Skin epidermis (tissue), 12 donors: ENCODE measurements at regions not wholly inside any gene's neighbourhood (a gene's known extent, or its start where the extent isn't known, plus 50 kb on each side); places are given as distances from the start of the nearest gene placed in this dataset.
"Not testable (repeated sequence)": the region's sequence is repeated elsewhere in the genome, so short reads cannot be mapped to it uniquely, and the experiment has no call there.

ENCODE experiments used
- H3K27ac ChIP-seq, 21 experiments: fragments of 200-600 bp; sonication (generic) in 11 of 21; one replicate each; pipeline ENCODE4 v1.5.0; 2020; ENCODE audit warnings: mild to moderate bottlenecking in 3 of 21, inconsistent platforms in 2 of 21, moderate library complexity in 2 of 21
- H3K4me3 ChIP-seq, 7 experiments: fragments of 200-600 bp; sonication (generic) in 2 of 7; one replicate each; pipeline ENCODE4 v1.5.0; 2020; ENCODE audit warnings: inconsistent platforms in 2 of 7, mild to moderate bottlenecking in 2 of 7, moderate library complexity in 1 of 7

DNA sequence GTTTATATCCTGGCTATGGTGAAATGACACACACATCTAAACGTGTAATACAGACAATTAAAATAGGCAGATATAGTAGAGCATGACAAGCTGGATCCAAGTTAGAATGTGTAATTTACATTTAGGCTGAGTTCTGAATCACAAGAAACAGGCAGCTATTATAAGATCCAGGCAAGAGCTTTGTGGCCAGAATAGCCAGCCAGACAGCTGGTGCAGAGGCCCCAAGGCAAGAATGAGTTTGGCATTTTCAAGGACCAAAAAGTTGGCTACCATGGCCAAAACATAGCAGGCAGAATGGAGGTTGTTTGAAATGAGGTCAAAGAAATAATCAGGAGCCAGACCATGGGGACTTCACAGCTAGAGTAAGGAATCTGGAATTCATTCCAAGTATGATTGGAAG, 281.7 kb downstream of the MTERF1 start:
- no peak overlapping the region for H3K4me3 ChIP-seq
- no peak overlapping the region for H3K27ac ChIP-seq

DNA sequence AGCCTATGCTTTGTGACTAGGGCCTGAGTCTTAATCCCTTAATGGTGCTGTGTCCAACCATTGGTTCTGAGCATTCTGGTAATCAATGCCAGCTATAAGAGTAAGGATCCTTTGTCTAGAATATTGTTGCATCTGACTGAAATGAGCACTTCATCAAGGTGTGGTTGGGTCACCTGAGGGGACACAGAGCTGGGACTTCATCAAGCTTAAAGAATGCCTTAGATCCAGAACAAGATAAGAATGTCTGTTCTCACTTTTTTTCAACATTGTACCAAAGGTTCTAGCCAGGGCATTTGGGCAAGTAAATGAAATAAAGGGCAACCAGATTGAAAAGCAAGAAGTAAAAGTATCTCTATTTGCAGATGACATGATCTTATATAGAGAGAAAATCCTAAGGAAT, 280.4 kb downstream of the MTERF1 start:
- no peak overlapping the region for H3K27ac ChIP-seq
- no peak overlapping the region for H3K4me3 ChIP-seq

GRCh38 chr7:91603707-91604106, 276.8 kb downstream of the MTERF1 start:
- Histone ChIP-seq H3K27ac (no peak overlapping the region), H3K4me3 (no peak overlapping the region)

GRCh38 chr7:91608606-91609005, 271.9 kb downstream of the MTERF1 start:
- no peak overlapping the region for H3K27ac ChIP-seq

DNA sequence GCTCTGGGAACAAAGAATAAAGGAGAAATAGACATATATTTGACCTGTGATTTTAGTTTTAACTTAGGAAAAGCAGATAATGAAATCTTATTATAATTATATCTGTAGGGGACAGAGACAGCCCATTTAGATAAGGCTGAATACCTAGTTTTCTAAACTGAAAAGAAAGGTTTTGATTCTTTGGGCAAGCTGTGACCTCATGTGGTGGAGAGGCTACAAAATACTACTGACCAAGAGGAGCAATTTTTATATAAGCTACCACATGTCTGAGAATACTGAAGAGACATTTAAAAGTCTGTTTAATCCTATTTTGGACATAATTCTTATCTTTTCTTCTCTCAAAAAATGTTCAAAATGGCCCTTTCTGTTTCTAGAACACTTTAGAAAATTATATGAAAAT, 271.0 kb downstream of the MTERF1 start:
- Histone ChIP-seq H3K4me3 (no peak overlapping the region), H3K27ac (no peak overlapping the region)

More at GRCh38 chr7:91608606-91609005, 271.9 kb downstream of the MTERF1 start:
- H3K4me3 ChIP-seq = no peak overlapping the region

DNA sequence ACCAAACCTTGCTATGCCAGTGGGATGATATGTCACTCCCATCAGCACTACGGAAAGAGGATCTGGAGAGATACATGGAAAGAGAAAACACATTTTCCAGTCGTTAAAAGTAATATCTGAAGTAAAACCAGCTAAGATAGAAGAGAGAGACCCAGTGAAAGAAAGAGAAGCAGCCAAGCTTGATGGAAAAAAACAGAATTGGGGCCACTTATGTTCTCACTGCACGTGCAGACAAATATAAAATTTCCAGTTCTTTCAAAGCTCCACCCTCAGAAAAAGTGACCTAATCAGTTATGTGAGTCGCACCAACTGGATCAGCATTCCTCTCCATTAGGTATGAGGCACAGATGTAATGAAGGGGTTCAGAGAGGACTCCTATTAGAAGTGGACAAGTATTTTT, 266.1 kb downstream of the MTERF1 start:
- Histone ChIP-seq H3K4me3 (no peak overlapping the region), H3K27ac (no peak overlapping the region)

DNA sequence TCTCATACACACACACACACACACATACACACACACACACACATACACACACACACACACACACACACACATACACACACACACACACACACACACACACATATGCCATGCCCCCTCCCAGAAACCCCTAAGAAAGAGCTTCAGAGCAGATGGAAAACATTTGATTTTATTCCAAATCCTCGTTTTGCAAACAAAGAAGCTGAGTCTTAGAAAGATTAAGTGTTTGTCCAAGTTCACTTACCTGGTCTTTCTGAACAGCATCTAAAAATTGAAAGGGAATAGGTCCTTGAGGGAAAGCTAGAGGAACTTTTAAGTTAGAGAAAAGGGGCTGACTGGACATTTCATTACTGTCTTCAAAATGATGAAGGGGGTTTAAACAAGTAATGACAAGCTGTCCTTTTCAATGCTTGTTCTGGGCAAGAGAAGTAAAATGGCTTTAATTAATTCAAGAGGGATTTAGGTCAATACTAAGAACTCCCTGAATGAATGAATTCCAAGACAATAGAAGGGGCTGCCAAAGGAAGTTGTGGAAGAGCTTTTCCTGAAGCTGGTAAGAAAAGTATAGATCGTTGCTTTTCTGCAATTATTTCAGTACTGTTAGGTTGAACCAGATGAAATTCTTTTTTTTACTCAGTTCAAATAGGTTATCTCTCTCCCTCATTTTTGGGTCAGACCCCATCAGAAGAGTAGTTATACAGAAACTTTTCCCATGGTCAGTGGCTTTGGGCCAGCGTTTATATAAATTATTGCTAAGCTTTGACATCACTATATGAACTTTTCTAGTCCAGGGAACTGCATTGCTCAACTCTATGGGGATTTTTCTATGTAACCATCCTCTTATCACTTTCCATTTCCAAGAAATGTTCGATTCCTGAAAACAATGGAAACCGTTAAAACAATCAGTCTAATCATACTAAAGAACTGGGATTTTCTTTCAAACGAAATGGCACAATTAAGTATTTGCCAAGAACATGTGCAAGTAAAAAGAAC, 261.4 kb downstream of the MTERF1 start:
- Histone ChIP-seq H3K27ac (no peak overlapping the region), H3K4me3 (no peak overlapping the region)

GRCh38 chr7:91620827-91621226, 259.7 kb downstream of the MTERF1 start:
- H3K4me3 ChIP-seq = no peak overlapping the region
- no peak overlapping the region for H3K27ac ChIP-seq

- H3K4me3 ChIP-seq, H3K27ac ChIP-seq: not testable (repeated sequence)
Measured at GRCh38 chr7:91627324-91627723, 253.2 kb downstream of the MTERF1 start.

DNA sequence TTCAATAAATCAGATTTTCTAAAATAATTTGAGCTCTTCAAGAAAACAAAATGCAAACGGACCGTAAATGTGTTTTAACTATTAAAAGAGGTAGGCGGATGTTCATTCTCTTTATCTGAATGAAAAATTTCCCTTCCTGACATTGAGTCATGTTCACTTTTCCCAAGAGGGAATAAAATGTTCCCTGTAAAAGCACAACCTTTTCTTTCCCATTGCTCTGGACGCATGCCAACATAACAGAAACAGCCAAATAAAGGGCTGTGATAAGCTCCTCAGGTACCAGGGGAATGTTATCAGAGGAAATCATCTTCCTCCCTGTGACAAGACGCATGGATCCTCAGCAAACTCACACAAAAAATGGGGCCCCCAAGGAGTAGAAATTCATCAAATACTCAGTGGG, 251.8 kb downstream of the MTERF1 start:
- H3K4me3 ChIP-seq = no peak overlapping the region
- H3K27ac ChIP-seq = no peak overlapping the region

DNA sequence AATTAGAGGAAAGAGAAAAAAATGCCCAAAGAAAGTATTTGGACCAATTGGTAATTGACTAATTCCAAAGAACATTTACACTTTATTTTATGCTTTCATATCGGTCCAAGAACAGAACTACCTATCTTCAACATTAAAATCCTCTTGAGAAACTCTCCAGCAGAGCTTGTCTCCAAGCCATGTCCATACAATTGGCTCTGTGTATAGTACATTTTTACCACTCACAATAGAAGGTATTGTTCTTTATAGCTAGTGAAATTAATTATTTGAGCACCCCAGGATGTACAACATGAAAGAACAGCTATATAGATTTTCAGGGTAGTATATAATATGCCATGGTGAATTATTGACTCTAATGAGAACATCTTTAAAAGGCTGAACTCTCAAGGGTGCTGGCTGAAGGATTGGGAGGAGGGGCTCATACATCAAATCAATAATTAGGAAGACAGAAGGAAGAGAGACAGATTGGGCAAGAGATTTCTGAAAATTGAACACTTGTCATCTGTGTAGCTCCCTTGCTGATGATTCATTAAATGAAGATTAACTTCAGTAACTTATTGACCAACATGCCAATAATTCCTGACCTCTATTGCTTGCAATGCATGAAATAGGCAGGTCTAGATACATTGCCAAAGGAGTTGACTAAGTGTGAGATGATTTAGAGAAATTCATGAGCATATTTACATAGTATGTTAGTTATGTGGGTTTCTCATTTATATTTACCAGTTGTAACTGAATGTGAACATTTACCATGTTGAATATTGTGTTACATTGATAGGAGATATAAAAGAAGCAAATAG, 249.7 kb downstream of the MTERF1 start:
- Histone ChIP-seq H3K27ac (no peak overlapping the region), H3K4me3 (no peak overlapping the region)

- Histone ChIP-seq H3K27ac (no peak overlapping the region), H3K4me3 (no peak overlapping the region)
Measured at GRCh38 chr7:91632234-91632940, 248.1 kb downstream of the MTERF1 start.

- H3K27ac ChIP-seq = no peak overlapping the region
- H3K4me3 ChIP-seq = no peak overlapping the region
Measured at GRCh38 chr7:91633013-91633441, 247.5 kb downstream of the MTERF1 start.

GRCh38 chr7:91634485-91635177, 245.9 kb downstream of the MTERF1 start:
- H3K4me3 ChIP-seq = no peak overlapping the region
- H3K27ac ChIP-seq = no peak overlapping the region

- Histone ChIP-seq H3K4me3 (no peak overlapping the region), H3K27ac (no peak overlapping the region)
Measured at GRCh38 chr7:91636129-91636724, 244.3 kb downstream of the MTERF1 start.

DNA sequence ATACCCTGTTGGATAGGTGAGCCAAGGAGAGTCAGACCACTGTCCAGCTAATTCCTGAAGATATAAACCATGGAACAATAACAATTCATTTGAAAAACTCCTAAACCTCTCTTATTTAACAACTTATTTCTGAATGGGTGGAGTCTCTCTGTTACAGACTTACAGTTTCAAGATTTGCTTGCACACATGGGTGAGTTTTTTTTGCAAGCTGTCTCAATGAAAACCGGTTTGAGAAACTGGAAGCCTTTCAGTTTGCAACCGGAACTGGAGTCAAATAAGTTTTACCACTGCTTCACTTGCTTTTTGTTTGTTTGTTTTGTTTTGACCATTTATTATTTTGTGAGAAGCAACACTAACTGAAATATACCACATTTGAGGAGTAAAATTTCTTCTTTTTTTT, 243.8 kb downstream of the MTERF1 start:
- no peak overlapping the region for H3K27ac ChIP-seq

GRCh38 chr7:91644256-91644655, 236.2 kb downstream of the MTERF1 start:
- no peak overlapping the region for H3K4me3 ChIP-seq

More for the DNA sequence above, 243.8 kb downstream of the MTERF1 start:
- H3K4me3 ChIP-seq = no peak overlapping the region

DNA sequence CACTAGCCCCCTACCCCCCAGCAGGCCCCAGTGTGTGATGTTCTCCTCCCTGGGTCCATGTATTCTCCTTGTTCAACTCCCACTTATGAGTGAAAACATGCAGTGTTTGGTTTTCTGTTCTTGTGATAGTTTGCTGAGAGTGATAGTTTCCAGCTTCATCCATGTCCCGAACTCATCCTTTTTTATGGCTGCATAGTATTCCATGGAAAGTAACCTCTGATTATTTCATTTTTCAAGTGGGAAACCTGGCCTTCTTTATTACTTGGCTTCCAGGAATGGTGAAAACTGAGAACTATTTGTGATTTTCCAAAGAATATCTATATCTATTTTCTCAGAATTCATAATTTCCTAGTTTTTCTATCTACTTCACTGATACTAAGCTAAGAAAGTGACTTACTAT, 235.0 kb downstream of the MTERF1 start:
- H3K27ac ChIP-seq = no peak overlapping the region
- no peak overlapping the region for H3K4me3 ChIP-seq

More at GRCh38 chr7:91644256-91644655, 236.2 kb downstream of the MTERF1 start:
- no peak overlapping the region for H3K27ac ChIP-seq

DNA sequence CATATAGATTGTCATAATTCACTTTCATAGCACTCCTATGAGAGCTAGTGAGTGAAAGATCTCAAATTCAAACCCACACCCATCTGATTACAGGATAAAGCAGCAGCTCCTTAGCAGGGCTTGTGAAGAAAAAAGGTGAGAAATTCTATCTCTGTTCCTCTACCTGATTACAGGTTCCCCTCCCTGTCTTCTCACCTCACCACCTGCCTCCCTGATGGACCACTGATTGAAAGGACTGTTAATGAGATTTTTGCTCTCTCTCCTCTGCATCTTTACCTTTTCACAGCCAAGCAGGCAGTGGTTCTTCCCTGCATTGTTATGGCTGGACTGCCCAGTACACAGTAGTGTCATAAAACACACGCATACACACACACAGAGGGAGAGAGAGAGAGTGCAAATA, 228.5 kb downstream of the MTERF1 start:
- no peak overlapping the region for H3K27ac ChIP-seq
- no peak overlapping the region for H3K4me3 ChIP-seq
